ENCODE measurements at regions not wholly inside any gene's neighbourhood (a gene's known extent, or its start where the extent isn't known, plus 50 kb on each side); places are given as distances from the start of the nearest gene placed in this dataset.

- Histone ChIP-seq H3K36me3 (ENCODE audit: insufficient read depth, low read length) (no peaks in the 10 kb centered on the region), H3F3A (ENCODE audit: insufficient read depth, low read length) (no peaks in the 10 kb centered on the region), H3K27ac (ENCODE audit: low read depth, low read length, poor library complexity, severe bottlenecking) (no peak overlapping the region), H3K27me3 (ENCODE audit: insufficient read depth, low read length) (no peaks in the 10 kb centered on the region), H3K9me2 (ENCODE audit: low read depth, low read length) (no peaks in the 10 kb centered on the region), H3K9ac (ENCODE audit: low read length) (no peak overlapping the region), H3K9me3 (ENCODE audit: low read length) (no peaks in the 10 kb centered on the region), H4K20me1 (ENCODE audit: insufficient read depth, low read length) (no peaks in the 10 kb centered on the region), H3K4me1 (ENCODE audit: insufficient read depth, low read length, severe bottlenecking) (no peaks in the 10 kb centered on the region), H3K79me2 (ENCODE audit: insufficient read depth, low read length) (no peaks in the 10 kb centered on the region), H3K4me2 (ENCODE audit: low read length) (no peak overlapping the region), H2AFZ (ENCODE audit: low read length) (no peak overlapping the region), H3K4me3 (ENCODE audit: low read depth, low read length, poor library complexity, severe bottlenecking) (no peak overlapping the region)
- TF ChIP-seq CTCF (IDR thresholded peaks at IDR 0.05; ENCODE audit: low read length): no peak
- no peak for TF ChIP-seq EZH2 (IDR thresholded peaks at IDR 0.05; ENCODE audit: borderline replicate concordance, low read length)
Observed at GRCh38 chr13:73133531-73133930, 74.7 kb downstream of the KLF5 start.

GRCh38 chr13:73131247-73131646 is 72.4 kb downstream of the KLF5 start:
- TF ChIP-seq CTCF (IDR thresholded peaks at IDR 0.05; ENCODE audit: low read length) (no peak), EZH2 (IDR thresholded peaks at IDR 0.05; ENCODE audit: borderline replicate concordance, low read length) (no peak)

GRCh38 chr13:73129023-73129422 is 70.2 kb downstream of the KLF5 start:
- Histone ChIP-seq H3F3A (ENCODE audit: insufficient read depth, low read length) (no peaks in the 10 kb centered on the region), H3K79me2 (ENCODE audit: insufficient read depth, low read length) (no peaks in the 10 kb centered on the region), H3K4me1 (ENCODE audit: insufficient read depth, low read length, severe bottlenecking) (no peaks in the 10 kb centered on the region), H2AFZ (ENCODE audit: low read length) (no peak overlapping the region), H3K4me2 (ENCODE audit: low read length) (no peak overlapping the region), H3K9me3 (ENCODE audit: low read length) (no peaks in the 10 kb centered on the region), H3K27ac (ENCODE audit: low read depth, low read length, poor library complexity, severe bottlenecking) (no peak overlapping the region), H3K9ac (ENCODE audit: low read length) (no peak overlapping the region), H4K20me1 (ENCODE audit: insufficient read depth, low read length) (no peaks in the 10 kb centered on the region), H3K9me2 (ENCODE audit: low read depth, low read length) (no peaks in the 10 kb centered on the region), H3K27me3 (ENCODE audit: insufficient read depth, low read length) (no peaks in the 10 kb centered on the region), H3K36me3 (ENCODE audit: insufficient read depth, low read length) (no peaks in the 10 kb centered on the region), H3K4me3 (ENCODE audit: low read depth, low read length, poor library complexity, severe bottlenecking) (no peak overlapping the region)
- TF ChIP-seq EZH2 (IDR thresholded peaks at IDR 0.05; ENCODE audit: borderline replicate concordance, low read length) (no peak), CTCF (IDR thresholded peaks at IDR 0.05; ENCODE audit: low read length) (no peak)

More at GRCh38 chr13:73131247-73131646, 72.4 kb downstream of the KLF5 start:
- Histone ChIP-seq H3K4me3 (ENCODE audit: low read depth, low read length, poor library complexity, severe bottlenecking) (no peak overlapping the region), H3K36me3 (ENCODE audit: insufficient read depth, low read length) (no peaks in the 10 kb centered on the region), H3K27me3 (ENCODE audit: insufficient read depth, low read length) (no peaks in the 10 kb centered on the region), H3K9ac (ENCODE audit: low read length) (no peak overlapping the region), H3K4me2 (ENCODE audit: low read length) (no peak overlapping the region), H3K9me3 (ENCODE audit: low read length) (no peaks in the 10 kb centered on the region), H3K4me1 (ENCODE audit: insufficient read depth, low read length, severe bottlenecking) (no peaks in the 10 kb centered on the region), H3K9me2 (ENCODE audit: low read depth, low read length) (no peaks in the 10 kb centered on the region), H3K27ac (ENCODE audit: low read depth, low read length, poor library complexity, severe bottlenecking) (no peak overlapping the region), H2AFZ (ENCODE audit: low read length) (no peak overlapping the region), H4K20me1 (ENCODE audit: insufficient read depth, low read length) (no peaks in the 10 kb centered on the region), H3F3A (ENCODE audit: insufficient read depth, low read length) (no peaks in the 10 kb centered on the region), H3K79me2 (ENCODE audit: insufficient read depth, low read length) (no peaks in the 10 kb centered on the region)
